Thyroid gland (tissue), 4 donors: ENCODE measurements at regions not wholly inside any gene's neighbourhood (a gene's known extent, or its start where the extent isn't known, plus 50 kb on each side); places are given as distances from the start of the nearest gene placed in this dataset.
A peak's percentile ranks its signal among the peaks of the same experiment; 100 is the strongest.

Experiments used
- DNase-seq, 2 donors: peaks; one replicate each; pipeline ENCODE4 v3.0.0-alpha.2; 2019
- H3K27ac ChIP-seq, 3 donors: fragments of 200-600 bp; sonication (generic); 1 replicate in 2 of 3; 2 replicates in 1 of 3; pipeline ENCODE4 v1.5.1; 2016 to 2019; ENCODE audit warnings: mild to moderate bottlenecking in 1 of 3, moderate library complexity in 1 of 3
- H3K27me3 ChIP-seq: fragments of 200-600 bp; sonication (generic); one replicate; pipeline ENCODE4 v1.5.1; 2019
- H3K36me3 ChIP-seq, 2 donors: fragments of 200-600 bp; sonication (generic); one replicate each; pipeline ENCODE4 v1.5.1; 2016 to 2019
- H3K4me1 ChIP-seq, 2 donors: fragments of 200-600 bp; sonication (generic); one replicate each; pipeline ENCODE4 v1.5.1; 2017 to 2019
- H3K4me3 ChIP-seq, 3 donors: fragments of 200-600 bp; sonication (generic); replicated peaks in 1 of 3; 1 replicate in 2 of 3; 2 replicates in 1 of 3; pipeline ENCODE4 v1.5.1; 2016; ENCODE audit warnings: mild to moderate bottlenecking in 1 of 3
- H3K9me3 ChIP-seq: fragments of 200-600 bp; sonication (generic); one replicate; pipeline ENCODE4 v1.5.1; 2017
- CTCF ChIP-seq, 6 experiments: fragments of 200-600 bp in 3 of 6; fragments of 450-650 bp in 3 of 6; sonication (generic) in 3 of 6; IDR thresholded peaks; one replicate each; pipeline ENCODE4 v1.5.1; 2016 to 2019; ENCODE audit warnings: antibody characterized with exemption in 6 of 6, mild to moderate bottlenecking in 2 of 6, inconsistent platforms in 1 of 6, moderate library complexity in 1 of 6
- POLR2A ChIP-seq, 2 donors: fragments of 450-650 bp; IDR thresholded peaks; one replicate each; pipeline ENCODE4 v1.6.1; 2017; ENCODE audit warnings: antibody characterized with exemption in 2 of 2, mild to moderate bottlenecking in 2 of 2, moderate library complexity in 1 of 2
- WGBS, 2 donors: methylation state at CpG; one replicate each; pipeline ENCODE4 v1.1.5; 2017; 5-methylcytosine and 5-hydroxymethylcytosine counted together
- intact Hi-C: fragments of 100-400 bp; cut with DNase I; formaldehyde crosslinking; loops from one replicate; pipeline ENCODE4 v1.15.1; 2023

DNA sequence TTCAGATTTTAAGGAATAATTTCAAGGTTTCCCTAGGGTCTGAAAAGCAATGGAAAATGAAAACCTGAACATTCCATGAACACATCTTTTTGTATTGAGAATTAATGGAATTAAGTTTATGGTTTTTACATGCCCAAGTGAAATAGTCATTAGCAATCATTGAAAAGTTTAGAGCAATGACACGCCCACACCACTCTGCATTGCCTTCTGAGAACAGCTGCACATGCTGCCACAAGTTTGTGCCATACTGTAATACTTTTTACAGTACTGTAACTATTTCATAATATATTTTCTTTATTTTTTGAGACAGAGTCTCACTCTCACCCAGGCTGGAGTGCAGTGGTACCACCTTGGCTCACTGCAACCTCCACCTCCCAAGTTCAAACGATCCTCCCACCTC, 345.2 kb upstream of the PMFBP1 start:
- TF ChIP-seq CTCF (IDR thresholded peaks at IDR 0.05) (no peak), POLR2A (IDR thresholded peaks at IDR 0.05) (no peak)
- H3K4me3 ChIP-seq = no peak overlapping the region
- DNase-seq = no peak
- no peaks in the 10 kb centered on the region for H3K4me1 ChIP-seq
- no peaks in the 10 kb centered on the region for H3K36me3 ChIP-seq
- H3K27me3 ChIP-seq = no peaks in the 10 kb centered on the region
- no peaks in the 10 kb centered on the region for H3K9me3 ChIP-seq
- intact Hi-C loops = no loop called here
- no peak overlapping the region for H3K27ac ChIP-seq
- WGBS, 2 donors = 95 to 96% methylated on average over 2 of the region's 2 CpGs

GRCh38 chr16:72511171-72511570, 339.2 kb upstream of the PMFBP1 start:
- no peaks in the 10 kb centered on the region for H3K4me1 ChIP-seq
- TF ChIP-seq CTCF (IDR thresholded peaks at IDR 0.05) (no peak), POLR2A (IDR thresholded peaks at IDR 0.05) (no peak)
- no peaks in the 10 kb centered on the region for H3K9me3 ChIP-seq
- WGBS, 2 donors = 95% methylated on average over 3 of the region's 3 CpGs
- H3K27me3 ChIP-seq = no peaks in the 10 kb centered on the region
- H3K27ac ChIP-seq = no peak overlapping the region
- H3K36me3 ChIP-seq = no peaks in the 10 kb centered on the region
- intact Hi-C loops = no loop called here
- DNase-seq = no peak
- H3K4me3 ChIP-seq = no peak overlapping the region

GRCh38 chr16:72508191-72508590, 336.2 kb upstream of the PMFBP1 start:
- Histone ChIP-seq H3K4me1 (no peaks in the 10 kb centered on the region), H3K4me3 (no peak overlapping the region), H3K27ac (no peak overlapping the region), H3K9me3 (no peaks in the 10 kb centered on the region), H3K27me3 (no peaks in the 10 kb centered on the region), H3K36me3 (no peaks in the 10 kb centered on the region)
- WGBS, 2 donors = 75 to 92% methylated on average over 1 of the region's 1 CpG
- DNase-seq = no peak
- TF ChIP-seq CTCF (IDR thresholded peaks at IDR 0.05) (no peak), POLR2A (IDR thresholded peaks at IDR 0.05) (no peak)
- intact Hi-C loops = no loop called here

- H3K36me3 ChIP-seq = no peaks in the 10 kb centered on the region
- DNase-seq = no peak
- intact Hi-C loops = no loop called here
- no peaks in the 10 kb centered on the region for H3K4me1 ChIP-seq
- no peaks in the 10 kb centered on the region for H3K9me3 ChIP-seq
- H3K27ac ChIP-seq = no peak overlapping the region
- H3K27me3 ChIP-seq = no peaks in the 10 kb centered on the region
- WGBS, 2 donors = 79 to 82% methylated on average over 1 of the region's 1 CpG
- TF ChIP-seq POLR2A (IDR thresholded peaks at IDR 0.05) = no peak
- TF ChIP-seq CTCF (IDR thresholded peaks at IDR 0.05) = no peak
- no peak overlapping the region for H3K4me3 ChIP-seq
These were observed 330.6 kb upstream of the PMFBP1 start for GRCh38 chr16:72502594-72503005.

DNA sequence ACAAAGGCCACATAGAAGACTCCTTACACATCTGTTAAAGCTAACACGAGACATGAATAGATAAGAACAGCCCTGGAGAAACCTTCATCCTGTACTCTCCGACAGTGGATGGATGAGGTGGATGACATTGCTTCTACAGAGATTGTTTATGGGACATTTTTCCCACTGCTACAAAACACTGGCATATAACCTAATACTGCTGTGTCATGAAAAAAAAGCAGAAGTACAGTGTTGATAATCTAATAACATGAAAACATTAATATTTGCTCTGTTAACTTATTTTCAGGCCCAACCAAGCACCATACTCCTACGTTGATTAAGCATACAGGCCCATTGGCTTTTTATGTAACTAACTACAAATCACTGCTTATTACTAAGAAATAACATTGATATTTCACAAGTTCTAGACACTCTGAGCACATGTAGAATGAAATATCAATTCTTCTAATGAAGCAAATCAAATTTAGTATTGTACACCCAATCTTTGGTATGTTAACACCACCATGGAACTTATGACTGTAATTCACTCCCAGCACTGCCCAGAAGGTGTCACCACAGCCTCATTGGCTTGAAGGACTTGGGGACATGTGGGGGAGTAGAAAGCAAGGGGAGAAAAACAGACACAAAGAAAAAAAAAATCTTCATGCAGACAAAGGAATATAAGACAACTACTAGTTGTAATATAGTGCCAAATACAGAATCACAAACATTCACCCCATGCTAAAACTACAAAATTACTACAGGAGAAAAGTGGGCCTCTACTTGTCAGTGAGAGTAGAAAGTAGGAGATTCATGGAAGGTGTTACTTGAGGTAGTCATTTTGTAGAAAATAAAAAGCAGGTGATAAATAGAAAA, 330.0 kb upstream of the PMFBP1 start:
- intact Hi-C loops = no loop called here
- H3K4me3 ChIP-seq = no peak overlapping the region
- no peak overlapping the region for H3K27ac ChIP-seq
- peak; percentile 45 to 90 (median 76) for TF ChIP-seq CTCF (IDR thresholded peaks at IDR 0.05)
- no peak for TF ChIP-seq POLR2A (IDR thresholded peaks at IDR 0.05)
- H3K27me3 ChIP-seq = no peaks in the 10 kb centered on the region
- no peaks in the 10 kb centered on the region for H3K36me3 ChIP-seq
- no peaks in the 10 kb centered on the region for H3K4me1 ChIP-seq
- DNase-seq = peak; percentile 66 to 73
- WGBS, 2 donors = 81 to 83% methylated on average over 3 of the region's 3 CpGs
- no peaks in the 10 kb centered on the region for H3K9me3 ChIP-seq
